Stimulated activated CD8-positive, alpha-beta memory T cell treated with anti-CD3 and anti-CD28 coated beads, Interleukin-4, amount 100 ng/mL, for 48 hours (primary cell): ENCODE measurements at regions not wholly inside any gene's neighbourhood (a gene's known extent, or its start where the extent isn't known, plus 50 kb on each side); places are given as distances from the start of the nearest gene placed in this dataset.
"Not testable (repeated sequence)": the region's sequence is repeated elsewhere in the genome, so short reads cannot be mapped to it uniquely, and the experiment has no call there.

Experiments
- DNase-seq: peaks from one replicate; pipeline ENCODE4 v3.0.0-alpha.2; 2020

GRCh38 chr1:238329671-238330070, 438.9 kb upstream of the ZP4 start:
- DNase-seq = no peak

DNA sequence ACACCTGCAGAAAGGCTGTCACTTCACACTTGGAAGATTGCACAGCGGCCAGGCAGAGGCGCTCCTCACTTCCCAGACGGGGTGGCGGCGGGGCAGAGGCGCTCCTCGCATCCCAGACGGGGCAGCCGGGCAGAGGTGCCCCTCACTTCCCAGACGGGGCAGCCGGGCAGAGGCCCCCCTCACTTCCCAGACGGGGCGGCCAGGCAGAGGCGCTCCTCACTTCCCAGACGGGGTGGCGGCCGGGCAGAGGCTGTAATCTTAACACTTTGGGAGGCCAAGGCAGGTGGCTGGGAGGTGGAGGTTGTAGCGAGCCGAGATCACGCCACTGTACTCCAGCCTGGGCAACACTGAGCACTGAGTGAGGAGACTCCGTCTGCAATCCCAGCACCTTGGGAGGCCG, 436.3 kb upstream of the ZP4 start:
- DNase-seq = not testable (repeated sequence)

DNA sequence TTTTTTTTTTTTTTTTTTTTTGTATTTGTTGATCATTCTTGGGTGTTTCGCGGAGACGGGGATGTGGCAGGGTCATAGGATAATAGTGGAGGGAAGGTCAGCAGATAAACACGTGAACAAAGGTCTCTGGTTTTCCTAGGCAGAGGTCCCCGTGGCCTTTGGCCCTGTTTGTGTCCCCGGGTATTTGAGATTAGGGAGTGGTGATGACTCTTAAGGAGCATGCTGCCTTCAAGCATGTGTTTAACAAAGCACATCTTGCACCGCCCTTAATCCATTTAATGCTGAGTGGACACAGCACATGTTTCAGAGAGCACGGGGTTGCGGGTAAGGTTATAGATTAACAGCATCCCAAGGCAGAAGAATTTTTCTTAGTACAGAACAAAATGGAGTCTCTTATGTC, 435.8 kb upstream of the ZP4 start:
- not testable (repeated sequence) for DNase-seq

DNA sequence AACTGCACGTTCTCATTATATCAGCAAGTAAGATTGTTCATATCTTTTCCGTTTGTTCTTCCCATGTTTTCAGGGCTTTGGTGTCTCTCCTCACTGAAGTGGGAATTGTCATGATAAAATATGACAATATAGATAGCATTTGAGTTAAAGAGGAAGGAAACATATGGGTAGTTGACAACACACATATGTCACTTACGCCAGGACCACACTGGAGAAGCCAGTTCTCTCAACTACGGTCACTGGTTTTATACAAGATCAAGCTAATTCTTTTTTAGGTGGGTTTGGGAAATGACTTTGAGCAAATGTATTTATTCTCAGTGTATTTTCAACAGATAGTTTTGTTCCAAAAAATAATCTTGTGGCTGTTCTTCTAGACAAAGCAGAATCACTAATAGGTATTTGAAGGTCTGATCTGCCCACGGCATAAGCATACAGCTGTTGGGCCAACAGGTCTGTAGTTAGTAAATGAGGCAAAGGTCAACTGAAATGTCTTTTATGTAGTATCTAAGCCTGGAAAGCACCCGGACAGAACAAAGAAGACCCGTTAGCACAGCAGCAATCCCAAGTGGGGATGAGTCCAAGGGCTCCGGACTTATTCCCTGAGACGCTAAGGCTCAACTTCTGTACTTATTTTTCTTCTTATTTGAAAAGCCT, 433.6 kb upstream of the ZP4 start:
- DNase-seq = no peak

DNA sequence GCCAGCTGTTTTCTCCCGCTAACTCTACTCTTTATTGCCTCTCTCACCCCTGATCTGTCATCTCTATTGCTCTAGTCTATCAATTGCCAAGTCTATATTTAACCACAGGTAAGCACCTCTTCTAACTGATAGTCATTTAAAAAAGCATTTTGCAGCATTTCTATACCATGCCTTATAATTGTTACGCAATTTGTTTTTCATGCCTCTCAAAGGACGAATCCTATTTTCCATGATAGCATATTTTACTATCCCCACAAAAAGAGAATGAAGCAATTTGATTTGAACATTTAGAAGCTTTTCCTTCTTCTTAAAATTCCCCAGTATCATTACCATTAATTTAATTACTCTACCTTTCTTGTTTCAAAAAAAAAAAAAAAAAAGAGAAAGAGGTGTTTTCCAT, 432.8 kb upstream of the ZP4 start:
- no peak for DNase-seq

DNA sequence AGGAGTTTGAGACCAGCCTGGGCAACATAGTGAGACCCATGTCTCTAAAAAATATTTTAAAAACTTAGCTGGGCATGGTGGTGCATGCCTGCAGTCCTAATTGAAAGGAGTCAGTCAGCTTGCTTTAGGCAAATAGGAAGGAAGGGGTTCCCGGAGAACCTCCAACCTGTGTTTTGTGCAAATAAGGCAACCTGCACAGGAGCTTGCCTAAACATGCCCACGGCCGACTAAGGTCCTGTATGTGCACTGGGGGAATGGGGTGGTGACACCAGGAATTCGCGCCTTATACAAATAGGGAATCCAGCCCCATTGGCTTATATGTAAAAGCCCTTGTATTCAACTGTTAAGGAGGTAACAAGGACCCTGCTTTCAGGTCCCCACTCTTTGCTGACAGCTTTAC, 429.2 kb upstream of the ZP4 start:
- no peak for DNase-seq

GRCh38 chr1:238318294-238319110, 427.8 kb upstream of the ZP4 start:
- no peak for DNase-seq

DNA sequence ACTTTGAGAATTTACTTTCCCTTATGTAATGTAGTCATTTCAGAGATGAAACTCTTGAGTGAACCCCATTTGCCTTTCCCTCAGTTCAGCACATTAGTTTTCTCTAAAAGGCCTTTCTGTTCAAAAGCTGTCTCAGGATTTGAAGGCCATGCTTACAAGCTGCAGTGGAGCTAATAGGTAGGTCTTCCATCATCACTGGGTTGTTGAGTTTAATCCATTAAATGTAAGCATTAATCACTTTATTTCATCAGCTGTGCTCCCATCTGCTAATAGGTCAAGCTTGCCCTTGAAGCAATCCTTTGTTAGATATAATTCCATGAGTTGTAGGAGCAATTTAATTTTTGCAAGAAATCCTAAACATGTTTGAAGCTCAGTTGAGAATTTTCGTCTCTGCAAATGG, 422.2 kb upstream of the ZP4 start:
- DNase-seq = no peak

DNA sequence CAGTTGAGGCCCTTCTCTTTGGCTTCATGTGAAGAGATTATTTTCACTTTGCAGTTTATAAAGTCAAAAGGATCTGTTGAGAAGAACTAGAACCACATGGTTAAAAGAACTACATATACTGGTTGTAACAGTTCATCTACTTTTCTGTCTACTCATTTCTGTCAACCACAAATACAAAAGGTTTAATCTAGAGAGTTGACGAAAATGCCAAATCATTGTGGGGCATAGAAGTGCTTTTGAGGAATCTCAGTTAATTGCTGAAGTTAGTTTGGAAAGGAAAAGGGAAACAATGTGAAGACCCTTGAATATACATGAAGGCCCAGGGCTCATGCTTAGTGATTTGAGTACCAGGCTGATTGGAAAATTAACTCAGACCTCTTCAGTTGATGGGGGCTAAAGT, 415.7 kb upstream of the ZP4 start:
- DNase-seq = no peak

DNA sequence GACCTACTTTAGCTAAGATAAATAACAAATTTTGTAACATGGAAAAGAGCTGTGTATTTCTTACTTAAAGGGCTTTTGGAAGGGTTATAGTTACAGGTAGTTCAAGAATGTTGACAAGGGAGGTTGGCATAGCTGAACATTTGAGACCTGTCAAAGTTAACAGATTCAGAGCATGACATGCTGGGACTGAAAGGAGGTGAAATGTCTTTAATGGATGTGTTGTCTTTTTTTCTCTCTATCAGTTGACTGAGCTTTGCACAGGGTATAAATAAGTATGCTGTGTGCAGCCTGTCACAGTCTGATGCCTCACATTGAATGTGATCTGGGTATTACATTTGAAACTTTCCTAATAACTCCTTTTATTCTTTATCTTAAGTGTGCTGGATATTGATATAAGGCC, 411.9 kb upstream of the ZP4 start:
- no peak for DNase-seq

DNA sequence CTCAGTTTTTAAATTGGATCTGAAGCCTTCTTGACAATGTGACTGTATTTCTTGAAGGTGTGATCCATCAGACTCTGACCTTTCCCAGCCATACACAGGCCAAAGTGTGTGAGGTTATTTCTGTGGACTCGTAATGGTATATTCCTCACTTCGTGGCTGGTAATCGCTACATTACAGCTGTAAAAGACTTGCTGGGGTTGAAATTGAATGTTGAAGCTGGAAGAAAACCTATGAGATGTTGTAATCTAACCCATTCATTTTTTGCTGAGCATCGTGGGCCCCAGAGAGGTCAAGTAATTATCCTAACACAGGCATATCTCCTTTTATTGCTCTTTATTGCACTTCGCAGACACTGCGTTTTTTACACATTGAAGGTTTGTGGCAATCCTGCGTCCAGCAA, 405.6 kb upstream of the ZP4 start:
- no peak for DNase-seq

- no peak for DNase-seq
Observed at GRCh38 chr1:238293075-238293474, 402.4 kb upstream of the ZP4 start.

- no peak for DNase-seq
Observed at GRCh38 chr1:238281418-238281817, 390.7 kb upstream of the ZP4 start.

DNA sequence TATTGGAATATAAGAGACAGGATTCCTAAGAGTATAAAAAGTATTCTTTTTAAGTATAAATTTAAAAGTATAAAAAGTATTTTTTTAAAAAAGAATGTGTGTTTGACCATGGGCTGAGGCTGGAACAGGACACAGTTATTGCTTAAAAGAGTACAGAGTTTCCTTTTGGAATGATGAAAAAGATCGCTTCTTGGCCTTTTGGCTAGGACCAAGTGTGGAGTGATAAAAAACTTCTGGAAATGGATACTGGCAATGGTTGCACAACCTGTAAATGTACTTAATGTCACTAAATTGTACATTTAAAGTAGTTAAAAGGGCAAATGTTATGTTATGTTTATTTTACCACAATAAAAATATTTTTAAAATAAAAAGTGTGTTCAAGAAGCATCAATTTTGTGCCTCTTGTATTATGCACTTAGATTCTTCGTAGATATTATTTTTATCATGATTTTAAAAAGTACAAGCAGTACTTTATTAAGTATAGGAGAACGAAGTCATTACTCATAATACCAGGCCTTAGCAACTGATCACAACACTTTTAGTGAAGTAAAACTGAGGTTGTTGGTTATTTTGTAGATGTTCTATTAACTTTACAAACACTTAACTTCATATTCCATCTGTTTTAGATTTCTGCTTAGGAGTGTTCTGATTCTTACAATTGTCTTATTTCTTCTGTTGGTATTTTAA, 389.1 kb upstream of the ZP4 start:
- no peak for DNase-seq

- DNase-seq = no peak
Observed at GRCh38 chr1:238272145-238272544, 381.4 kb upstream of the ZP4 start.

GRCh38 chr1:238265866-238266265, 375.1 kb upstream of the ZP4 start:
- no peak for DNase-seq

DNA sequence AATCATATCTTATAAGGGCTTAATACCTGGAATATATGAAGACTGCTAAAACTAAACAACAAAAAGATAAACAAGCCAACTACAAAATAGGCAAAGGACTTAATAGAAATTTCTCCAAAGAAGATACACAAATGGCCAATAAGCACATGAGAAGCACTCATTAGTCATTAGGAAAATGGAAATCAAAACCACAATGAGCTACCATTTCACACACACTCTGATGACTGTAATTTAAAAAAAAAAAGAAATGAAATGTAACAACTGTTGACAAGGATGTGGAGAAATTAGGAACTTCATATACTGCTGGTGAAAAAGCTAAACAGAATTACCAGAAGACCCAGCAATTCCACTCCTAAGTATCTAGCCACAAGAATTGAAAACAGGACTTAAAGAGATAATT, 374.2 kb upstream of the ZP4 start:
- DNase-seq = no peak

GRCh38 chr1:238258510-238258909, 367.8 kb upstream of the ZP4 start:
- DNase-seq = no peak

GRCh38 chr1:238257018-238257621, 366.4 kb upstream of the ZP4 start:
- DNase-seq = no peak

DNA sequence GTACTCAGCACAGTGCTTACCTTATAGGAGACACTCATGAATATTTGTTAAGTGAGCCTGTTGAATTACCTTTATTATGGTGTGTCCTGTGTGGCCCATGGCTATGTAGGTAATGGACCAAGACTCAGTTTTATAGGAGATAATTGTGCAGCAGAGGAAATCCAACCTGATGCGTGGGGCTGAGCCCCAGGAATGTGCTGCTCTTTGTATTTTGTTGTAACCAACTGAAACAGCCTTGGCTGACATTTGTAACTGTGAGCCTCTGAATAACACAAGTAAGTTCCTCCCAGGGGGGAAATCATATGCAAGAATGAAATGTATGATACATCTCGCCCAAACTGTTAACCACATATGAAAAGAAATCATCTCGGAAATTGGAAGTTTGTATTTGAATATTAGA, 364.2 kb upstream of the ZP4 start:
- DNase-seq = no peak

GRCh38 chr1:238252033-238252802, 361.5 kb upstream of the ZP4 start:
- DNase-seq = peak; percentile 53

- no peak for DNase-seq
Observed at GRCh38 chr1:238248356-238248755, 357.6 kb upstream of the ZP4 start.

DNA sequence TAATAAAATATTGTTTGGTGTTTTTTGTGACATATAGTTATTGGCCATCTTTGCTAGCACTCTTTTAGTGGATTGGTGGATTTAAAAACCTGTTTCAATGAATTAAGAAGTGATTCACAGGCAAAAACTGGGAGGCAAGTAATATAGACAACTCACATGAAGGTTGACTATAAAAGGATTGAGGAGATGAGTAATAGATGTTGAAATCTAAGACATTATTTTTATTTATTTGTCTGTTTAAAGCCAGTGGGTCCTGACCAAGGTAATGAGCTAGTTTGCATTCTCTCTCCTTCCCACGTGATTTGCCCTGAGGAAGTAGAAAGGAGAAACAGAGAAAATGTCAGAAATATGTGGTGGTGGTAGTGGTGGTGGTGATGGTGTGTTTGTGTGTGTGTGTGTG, 351.5 kb upstream of the ZP4 start:
- DNase-seq = no peak
